Ishikawa (cell line): ENCODE measurements at regions not wholly inside any gene's neighbourhood (a gene's known extent, or its start where the extent isn't known, plus 50 kb on each side); places are given as distances from the start of the nearest gene placed in this dataset.

Experiments
- CEBPB ChIP-seq: IDR thresholded peaks from 2 replicates; pipeline ENCODE4 v1.6.1; 2012
- CREB1 ChIP-seq: IDR thresholded peaks from 2 replicates; pipeline ENCODE4 v1.6.1; 2012; ENCODE audit warnings: low read depth
- EGR1 ChIP-seq: IDR thresholded peaks from 2 replicates; pipeline ENCODE4 v1.6.1; 2012
- EP300 ChIP-seq: IDR thresholded peaks from 2 replicates; pipeline ENCODE4 v1.6.1; 2012; ENCODE audit warnings: borderline replicate concordance
- FOXM1 ChIP-seq: IDR thresholded peaks from 2 replicates; pipeline ENCODE4 v1.6.1; 2012; ENCODE audit warnings: low read depth, borderline replicate concordance
- NFIC ChIP-seq: IDR thresholded peaks from 2 replicates; pipeline ENCODE4 v1.6.1; 2012
- RAD21 ChIP-seq: IDR thresholded peaks from 2 replicates; pipeline ENCODE4 v1.6.1; 2012; ENCODE audit warnings: low read depth
- TAF1 ChIP-seq: IDR thresholded peaks from 2 replicates; pipeline ENCODE4 v1.6.1; 2012; ENCODE audit warnings: low read depth, mild to moderate bottlenecking
- TCF12 ChIP-seq: IDR thresholded peaks from 2 replicates; pipeline ENCODE4 v1.6.1; 2012; ENCODE audit warnings: low read depth
- TEAD4 ChIP-seq: IDR thresholded peaks from 2 replicates; pipeline ENCODE4 v1.6.1; 2012
- USF1 ChIP-seq: IDR thresholded peaks from 2 replicates; pipeline ENCODE4 v1.6.1; 2012
- YY1 ChIP-seq: IDR thresholded peaks from 2 replicates; pipeline ENCODE4 v1.6.1; 2012; ENCODE audit warnings: low read depth
- ZBTB7A ChIP-seq: IDR thresholded peaks from 2 replicates; pipeline ENCODE4 v1.6.1; 2012; ENCODE audit warnings: low read depth
- TF ChIP-seq, protein P1 (sequence below): IDR thresholded peaks from 2 replicates; pipeline ENCODE4 v1.6.1; 2012
- TF ChIP-seq, protein P2 (sequence below): IDR thresholded peaks from 2 replicates; pipeline ENCODE4 v1.6.1; 2012; ENCODE audit warnings: low read depth, mild to moderate bottlenecking

DNA sequence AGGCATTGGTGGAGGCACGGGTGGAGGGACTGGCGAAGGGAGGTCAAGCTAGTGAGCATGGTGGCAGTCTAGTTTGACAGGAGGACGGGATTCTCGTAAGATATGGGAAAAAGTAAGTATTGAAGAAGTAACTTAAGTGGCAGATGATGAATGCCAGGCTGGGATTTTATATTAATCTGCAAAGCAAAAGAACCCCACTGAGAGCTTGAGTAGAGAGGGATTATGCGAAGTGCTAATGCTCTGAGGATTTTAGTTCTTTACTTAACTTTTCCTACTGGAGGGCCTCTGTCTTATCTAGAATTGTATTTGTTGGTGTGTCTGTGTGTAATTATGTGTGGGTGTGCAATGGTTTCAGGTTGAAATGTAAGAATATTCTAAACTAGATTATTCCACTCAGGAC is 327.9 kb downstream of the FAT4 start:
- TF ChIP-seq RAD21 (no peak), USF1 (no peak), CREB1 (no peak), YY1 (no peak), EP300 (no peak)
- TF ChIP-seq, protein P1, sequence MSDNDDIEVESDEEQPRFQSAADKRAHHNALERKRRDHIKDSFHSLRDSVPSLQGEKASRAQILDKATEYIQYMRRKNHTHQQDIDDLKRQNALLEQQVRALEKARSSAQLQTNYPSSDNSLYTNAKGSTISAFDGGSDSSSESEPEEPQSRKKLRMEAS = no peak
- TF ChIP-seq, protein P2, sequence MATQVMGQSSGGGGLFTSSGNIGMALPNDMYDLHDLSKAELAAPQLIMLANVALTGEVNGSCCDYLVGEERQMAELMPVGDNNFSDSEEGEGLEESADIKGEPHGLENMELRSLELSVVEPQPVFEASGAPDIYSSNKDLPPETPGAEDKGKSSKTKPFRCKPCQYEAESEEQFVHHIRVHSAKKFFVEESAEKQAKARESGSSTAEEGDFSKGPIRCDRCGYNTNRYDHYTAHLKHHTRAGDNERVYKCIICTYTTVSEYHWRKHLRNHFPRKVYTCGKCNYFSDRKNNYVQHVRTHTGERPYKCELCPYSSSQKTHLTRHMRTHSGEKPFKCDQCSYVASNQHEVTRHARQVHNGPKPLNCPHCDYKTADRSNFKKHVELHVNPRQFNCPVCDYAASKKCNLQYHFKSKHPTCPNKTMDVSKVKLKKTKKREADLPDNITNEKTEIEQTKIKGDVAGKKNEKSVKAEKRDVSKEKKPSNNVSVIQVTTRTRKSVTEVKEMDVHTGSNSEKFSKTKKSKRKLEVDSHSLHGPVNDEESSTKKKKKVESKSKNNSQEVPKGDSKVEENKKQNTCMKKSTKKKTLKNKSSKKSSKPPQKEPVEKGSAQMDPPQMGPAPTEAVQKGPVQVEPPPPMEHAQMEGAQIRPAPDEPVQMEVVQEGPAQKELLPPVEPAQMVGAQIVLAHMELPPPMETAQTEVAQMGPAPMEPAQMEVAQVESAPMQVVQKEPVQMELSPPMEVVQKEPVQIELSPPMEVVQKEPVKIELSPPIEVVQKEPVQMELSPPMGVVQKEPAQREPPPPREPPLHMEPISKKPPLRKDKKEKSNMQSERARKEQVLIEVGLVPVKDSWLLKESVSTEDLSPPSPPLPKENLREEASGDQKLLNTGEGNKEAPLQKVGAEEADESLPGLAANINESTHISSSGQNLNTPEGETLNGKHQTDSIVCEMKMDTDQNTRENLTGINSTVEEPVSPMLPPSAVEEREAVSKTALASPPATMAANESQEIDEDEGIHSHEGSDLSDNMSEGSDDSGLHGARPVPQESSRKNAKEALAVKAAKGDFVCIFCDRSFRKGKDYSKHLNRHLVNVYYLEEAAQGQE = no peak

DNA sequence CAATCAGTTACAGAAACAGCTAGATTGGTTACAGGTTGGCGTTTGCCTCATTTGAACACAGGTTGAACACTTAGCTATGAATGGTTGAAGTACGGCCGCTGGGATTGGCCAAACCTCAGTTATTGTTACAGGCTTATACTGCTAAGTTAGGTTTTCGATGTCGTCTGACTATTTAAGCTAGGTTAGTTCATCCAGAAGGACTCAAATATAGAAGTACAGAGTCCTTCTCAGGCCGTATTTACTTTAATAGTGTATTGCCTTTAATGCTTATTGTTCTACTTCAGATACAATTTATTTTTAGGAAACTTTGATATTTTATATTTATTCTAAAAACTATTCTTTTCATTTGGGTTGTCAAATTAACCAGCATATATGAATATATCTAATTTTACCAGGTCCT is 334.7 kb downstream of the FAT4 start:
- TF ChIP-seq, protein P1 = no peak
- TF ChIP-seq CEBPB (no peak), TCF12 (no peak), CREB1 (no peak), FOXM1 (no peak), YY1 (no peak), ZBTB7A (no peak), RAD21 (no peak)
- TF ChIP-seq, protein P2 = no peak

DNA sequence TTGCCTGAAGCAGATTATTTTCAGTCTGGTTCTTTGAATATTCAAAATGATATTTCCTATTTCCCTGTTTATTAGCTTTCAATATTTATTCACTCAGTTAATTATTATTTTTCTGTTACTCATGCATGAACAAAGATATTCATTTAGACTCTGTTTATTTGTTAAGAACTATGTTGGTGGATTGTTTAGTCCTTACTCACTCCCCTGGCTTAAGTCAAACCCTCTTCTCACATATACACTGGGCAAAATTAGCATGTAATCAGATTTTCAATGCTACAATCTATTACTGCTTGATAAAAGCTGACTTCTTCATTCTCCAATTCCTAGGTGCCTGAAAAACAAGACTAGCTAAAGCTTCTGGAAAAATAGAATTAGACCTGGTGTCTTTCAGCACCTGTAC is 335.8 kb downstream of the FAT4 start:
- no peak for TF ChIP-seq USF1
- TF ChIP-seq TAF1 = no peak
- TF ChIP-seq, protein P2 = no peak
- no peak for TF ChIP-seq FOXM1
- no peak for TF ChIP-seq EP300
- no peak for TF ChIP-seq TEAD4
- TF ChIP-seq RAD21 = no peak
- no peak for TF ChIP-seq CREB1
- no peak for TF ChIP-seq NFIC
- no peak for TF ChIP-seq ZBTB7A
- no peak for TF ChIP-seq YY1
- TF ChIP-seq TCF12 = no peak
- TF ChIP-seq CEBPB = no peak
- no peak for TF ChIP-seq EGR1
- TF ChIP-seq, protein P1 = no peak

DNA sequence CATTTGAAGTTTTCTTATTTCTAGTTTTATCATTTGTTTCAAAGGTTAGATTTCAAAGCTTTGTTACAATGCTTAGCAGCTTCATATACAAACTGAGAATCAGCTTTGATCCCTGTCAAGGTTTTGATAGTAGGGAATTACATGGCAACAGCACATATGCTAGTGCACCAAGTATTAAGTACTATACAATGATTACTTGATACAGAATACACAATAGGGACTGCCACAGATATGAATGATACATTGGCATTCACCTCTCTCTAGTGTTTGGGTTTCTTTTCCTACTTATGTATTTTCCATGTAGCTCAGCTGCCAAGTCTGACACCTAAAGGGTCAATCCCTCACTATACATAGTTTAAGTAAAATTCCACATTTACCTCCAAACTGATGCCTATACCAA is 344.0 kb downstream of the FAT4 start:
- TF ChIP-seq CREB1 = no peak
- no peak for TF ChIP-seq USF1
- no peak for TF ChIP-seq CEBPB
- no peak for TF ChIP-seq TEAD4
- TF ChIP-seq FOXM1 = no peak
- no peak for TF ChIP-seq YY1
- TF ChIP-seq TCF12 = no peak
- TF ChIP-seq, protein P1 = no peak
- TF ChIP-seq EP300 = no peak
